ENCODE measurements at regions not wholly inside any gene's neighbourhood (a gene's known extent, or its start where the extent isn't known, plus 50 kb on each side); places are given as distances from the start of the nearest gene placed in this dataset.

DNA sequence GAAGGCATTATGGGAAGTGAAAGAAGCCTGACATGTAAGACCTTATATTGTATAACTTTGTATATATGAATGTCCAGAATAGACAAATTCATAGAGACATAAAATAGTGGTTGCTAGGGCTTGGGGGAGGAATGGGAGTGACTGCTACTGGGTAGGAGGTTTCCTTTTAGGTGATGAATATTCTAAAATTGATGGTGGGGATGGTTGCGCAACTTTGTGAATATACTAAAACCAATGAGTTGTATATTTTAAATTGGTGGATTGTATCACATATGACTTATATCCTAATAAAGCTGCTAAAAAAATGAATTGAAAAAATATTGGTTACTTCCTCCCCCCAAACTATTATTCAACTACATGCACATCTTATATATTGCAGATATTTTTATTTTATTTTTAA, 70.0 kb downstream of the UCHL1 start:
- no peak for TF ChIP-seq TOX (CRISPR knock-in tag; IDR thresholded peaks at IDR 0.05; ENCODE audit: borderline replicate concordance)
- no peak for TF ChIP-seq ZNF70 (CRISPR knock-in tag; IDR thresholded peaks at IDR 0.05)
- TF ChIP-seq, protein P1, sequence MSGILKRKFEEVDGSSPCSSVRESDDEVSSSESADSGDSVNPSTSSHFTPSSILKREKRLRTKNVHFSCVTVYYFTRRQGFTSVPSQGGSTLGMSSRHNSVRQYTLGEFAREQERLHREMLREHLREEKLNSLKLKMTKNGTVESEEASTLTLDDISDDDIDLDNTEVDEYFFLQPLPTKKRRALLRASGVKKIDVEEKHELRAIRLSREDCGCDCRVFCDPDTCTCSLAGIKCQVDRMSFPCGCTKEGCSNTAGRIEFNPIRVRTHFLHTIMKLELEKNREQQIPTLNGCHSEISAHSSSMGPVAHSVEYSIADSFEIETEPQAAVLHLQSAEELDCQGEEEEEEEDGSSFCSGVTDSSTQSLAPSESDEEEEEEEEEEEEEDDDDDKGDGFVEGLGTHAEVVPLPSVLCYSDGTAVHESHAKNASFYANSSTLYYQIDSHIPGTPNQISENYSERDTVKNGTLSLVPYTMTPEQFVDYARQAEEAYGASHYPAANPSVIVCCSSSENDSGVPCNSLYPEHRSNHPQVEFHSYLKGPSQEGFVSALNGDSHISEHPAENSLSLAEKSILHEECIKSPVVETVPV (CRISPR knock-in tag; IDR thresholded peaks at IDR 0.05), result no peak
- TF ChIP-seq BACH2 (CRISPR knock-in tag; IDR thresholded peaks at IDR 0.05; ENCODE audit: borderline replicate concordance), result no peak
